ENCODE measurements at regions not wholly inside any gene's neighbourhood (a gene's known extent, or its start where the extent isn't known, plus 50 kb on each side); places are given as distances from the start of the nearest gene placed in this dataset.

DNA sequence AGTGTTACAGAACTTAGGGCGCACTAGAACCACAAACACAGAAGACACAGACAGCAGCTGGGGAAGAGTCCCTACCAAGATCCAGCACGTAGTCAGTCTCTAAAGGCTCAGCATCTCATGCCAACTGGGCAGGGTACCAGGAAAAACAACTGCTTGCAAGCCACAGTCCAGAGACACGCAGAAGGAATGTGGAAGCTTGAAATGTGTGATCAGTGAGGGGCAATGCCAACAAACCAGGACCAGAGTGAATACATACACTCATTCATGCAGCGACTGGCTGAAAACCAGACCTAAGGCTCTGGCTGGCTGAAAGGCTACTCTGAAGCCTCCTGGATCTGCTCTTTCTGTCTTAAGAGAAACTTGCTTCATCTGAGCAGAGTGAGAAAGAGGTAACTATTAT, 1484.8 kb downstream of the EFNB2 start:
- Histone ChIP-seq H3K9ac (ENCODE audit: low read length) (no peak overlapping the region), H3K27me3 (ENCODE audit: low read length) (no peaks in the 10 kb centered on the region), H3K4me3 (ENCODE audit: low read length) (no peak overlapping the region), H3K9me2 (replicated peaks; ENCODE audit: insufficient read depth, low read length) (no peaks in the 10 kb centered on the region), H3K4me1 (ENCODE audit: low read length) (no peaks in the 10 kb centered on the region), H3K9me3 (ENCODE audit: low read length) (peaks cover 39% of the 10 kb centered on the region), H3K4me2 (ENCODE audit: low read depth, low read length, poor library complexity, severe bottlenecking) (no peak overlapping the region), H4K20me1 (ENCODE audit: insufficient read depth, low read depth, low read length) (no peaks in the 10 kb centered on the region), H3K79me2 (ENCODE audit: low read length) (no peaks in the 10 kb centered on the region), H3K36me3 (ENCODE audit: insufficient read depth, low read length) (no peaks in the 10 kb centered on the region), H2AFZ (ENCODE audit: low read length) (no peak overlapping the region), H3K27ac (ENCODE audit: low read length) (no peak overlapping the region)
- DNase-seq, result no peak

DNA sequence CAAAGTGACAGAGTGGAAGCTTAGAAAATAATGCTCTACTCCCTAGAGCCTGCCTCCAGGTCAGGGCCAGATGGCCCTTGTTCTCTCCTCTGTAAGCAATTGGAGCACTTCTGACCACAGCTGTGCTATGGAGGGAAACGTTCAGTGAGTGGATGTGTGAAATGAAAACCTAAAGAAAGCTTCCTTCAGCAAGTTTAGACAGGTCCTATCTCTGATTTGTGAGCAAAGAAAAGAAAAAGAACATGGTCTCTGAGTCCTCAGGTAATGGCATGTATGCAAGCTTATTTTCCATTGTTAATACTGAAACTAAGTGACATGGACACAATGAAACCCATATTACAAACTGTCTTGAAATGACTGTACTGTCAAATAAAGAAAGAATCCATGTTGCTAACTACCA, 1486.8 kb downstream of the EFNB2 start:
- no peak overlapping the region for H2AFZ ChIP-seq (ENCODE audit: low read length)
- no peaks in the 10 kb centered on the region for H3K4me1 ChIP-seq (ENCODE audit: low read length)
- no peaks in the 10 kb centered on the region for H3K79me2 ChIP-seq (ENCODE audit: low read length)
- DNase-seq, result no peak
- peaks cover 44% of the 10 kb centered on the region for H3K9me3 ChIP-seq (ENCODE audit: low read length)
- H4K20me1 ChIP-seq (ENCODE audit: insufficient read depth, low read depth, low read length), result no peaks in the 10 kb centered on the region
- H3K27me3 ChIP-seq (ENCODE audit: low read length), result no peaks in the 10 kb centered on the region
- H3K36me3 ChIP-seq (ENCODE audit: insufficient read depth, low read length), result no peaks in the 10 kb centered on the region
- no peak overlapping the region for H3K4me3 ChIP-seq (ENCODE audit: low read length)
- no peaks in the 10 kb centered on the region for H3K9me2 ChIP-seq (replicated peaks; ENCODE audit: insufficient read depth, low read length)
- no peak overlapping the region for H3K4me2 ChIP-seq (ENCODE audit: low read depth, low read length, poor library complexity, severe bottlenecking)
- H3K9ac ChIP-seq (ENCODE audit: low read length), result no peak overlapping the region
- no peak overlapping the region for H3K27ac ChIP-seq (ENCODE audit: low read length)

DNA sequence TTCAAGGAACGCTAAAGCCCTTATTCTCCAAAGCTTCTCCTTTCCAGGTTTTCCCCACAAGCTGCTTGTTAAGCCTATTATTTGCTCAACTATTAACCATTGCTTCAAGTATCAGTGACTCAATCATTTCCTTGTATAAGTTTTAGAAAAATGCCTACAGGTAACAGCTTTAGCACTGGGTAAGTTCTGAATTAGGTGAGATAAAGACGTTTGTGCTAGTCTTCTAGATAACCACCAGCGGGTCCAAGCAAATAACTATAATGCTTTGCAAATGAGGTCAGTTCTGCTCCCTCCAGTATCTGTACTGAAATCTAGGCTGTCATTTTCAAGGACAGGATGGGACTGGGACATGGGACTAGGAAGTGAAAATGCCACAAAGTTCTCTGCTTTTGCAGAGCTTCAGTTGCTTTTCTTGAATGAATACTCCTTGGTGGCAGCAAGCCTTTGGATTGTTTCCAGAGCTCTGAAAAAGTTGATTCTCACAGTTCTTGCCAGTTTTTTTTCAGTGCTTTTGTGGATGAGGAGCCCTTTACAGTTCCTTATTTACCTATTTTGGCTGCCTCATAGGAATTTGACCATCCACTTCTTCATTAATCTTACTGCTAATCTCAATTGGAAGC, 1487.7 kb downstream of the EFNB2 start:
- Histone ChIP-seq H3K9me3 (ENCODE audit: low read length) (peaks cover 49% of the 10 kb centered on the region), H3K9me2 (replicated peaks; ENCODE audit: insufficient read depth, low read length) (no peaks in the 10 kb centered on the region)

DNA sequence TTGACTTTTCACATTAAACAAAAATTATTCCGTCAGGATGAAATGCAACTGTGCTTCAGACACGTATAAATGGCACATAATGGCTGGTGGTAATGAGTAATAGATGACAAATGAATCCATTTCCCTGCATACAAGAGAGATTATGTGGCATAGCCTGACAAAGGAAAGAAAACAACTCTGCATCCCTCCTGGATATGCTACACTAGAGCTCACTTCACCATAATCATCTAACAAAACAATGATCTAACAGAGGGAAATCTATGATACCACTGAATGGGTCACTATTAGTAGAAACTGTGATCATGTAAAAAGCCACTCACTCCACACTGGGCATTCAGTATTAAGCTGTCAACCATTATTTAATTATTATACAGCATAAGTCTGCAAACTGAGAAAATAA, 1498.4 kb downstream of the EFNB2 start:
- no peaks in the 10 kb centered on the region for H3K79me2 ChIP-seq (ENCODE audit: low read length)
- H4K20me1 ChIP-seq (ENCODE audit: insufficient read depth, low read depth, low read length), result no peaks in the 10 kb centered on the region
- DNase-seq, result no peak
- H3K9ac ChIP-seq (ENCODE audit: low read length), result no peak overlapping the region
- H3K9me2 ChIP-seq (replicated peaks; ENCODE audit: insufficient read depth, low read length), result no peaks in the 10 kb centered on the region
- no peak overlapping the region for H3K4me2 ChIP-seq (ENCODE audit: low read depth, low read length, poor library complexity, severe bottlenecking)
- no peaks in the 10 kb centered on the region for H3K36me3 ChIP-seq (ENCODE audit: insufficient read depth, low read length)
- no peak overlapping the region for H3K27ac ChIP-seq (ENCODE audit: low read length)
- H2AFZ ChIP-seq (ENCODE audit: low read length), result no peak overlapping the region
- no peak overlapping the region for H3K4me3 ChIP-seq (ENCODE audit: low read length)
- H3K27me3 ChIP-seq (ENCODE audit: low read length), result no peaks in the 10 kb centered on the region
- peaks cover 34% of the 10 kb centered on the region for H3K9me3 ChIP-seq (ENCODE audit: low read length)
- H3K4me1 ChIP-seq (ENCODE audit: low read length), result no peaks in the 10 kb centered on the region

More for the DNA sequence above, 1487.7 kb downstream of the EFNB2 start:
- H3K4me3 ChIP-seq (ENCODE audit: low read length), result no peak overlapping the region
- no peak overlapping the region for H3K27ac ChIP-seq (ENCODE audit: low read length)
- no peaks in the 10 kb centered on the region for H3K4me1 ChIP-seq (ENCODE audit: low read length)
- H4K20me1 ChIP-seq (ENCODE audit: insufficient read depth, low read depth, low read length), result no peaks in the 10 kb centered on the region
- no peak overlapping the region for H3K9ac ChIP-seq (ENCODE audit: low read length)
- no peak overlapping the region for H3K4me2 ChIP-seq (ENCODE audit: low read depth, low read length, poor library complexity, severe bottlenecking)
- no peak overlapping the region for H2AFZ ChIP-seq (ENCODE audit: low read length)
- H3K79me2 ChIP-seq (ENCODE audit: low read length), result no peaks in the 10 kb centered on the region
- DNase-seq, result no peak
- no peaks in the 10 kb centered on the region for H3K27me3 ChIP-seq (ENCODE audit: low read length)
- no peaks in the 10 kb centered on the region for H3K36me3 ChIP-seq (ENCODE audit: insufficient read depth, low read length)

DNA sequence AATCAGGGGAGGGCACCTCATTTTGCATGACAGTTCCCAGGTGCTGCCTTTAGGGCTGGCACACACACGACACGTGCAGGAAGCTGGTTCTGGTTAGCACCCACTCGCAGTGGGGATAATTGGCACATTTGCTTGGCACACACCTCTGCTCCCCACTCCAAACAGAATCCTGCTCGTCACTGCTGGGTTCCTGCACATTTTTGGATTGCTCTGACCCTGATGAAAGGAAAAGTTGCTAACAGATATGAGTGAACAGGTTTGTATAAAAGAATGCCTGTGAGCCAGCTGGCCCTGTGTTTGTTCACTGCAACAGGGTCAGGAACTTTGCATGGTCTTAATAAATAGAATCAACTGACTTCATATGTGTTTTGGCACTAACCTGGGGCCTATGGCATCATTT, 1500.4 kb downstream of the EFNB2 start:
- no peak for DNase-seq
- Histone ChIP-seq H3K27me3 (ENCODE audit: low read length) (no peaks in the 10 kb centered on the region), H2AFZ (ENCODE audit: low read length) (no peak overlapping the region)

DNA sequence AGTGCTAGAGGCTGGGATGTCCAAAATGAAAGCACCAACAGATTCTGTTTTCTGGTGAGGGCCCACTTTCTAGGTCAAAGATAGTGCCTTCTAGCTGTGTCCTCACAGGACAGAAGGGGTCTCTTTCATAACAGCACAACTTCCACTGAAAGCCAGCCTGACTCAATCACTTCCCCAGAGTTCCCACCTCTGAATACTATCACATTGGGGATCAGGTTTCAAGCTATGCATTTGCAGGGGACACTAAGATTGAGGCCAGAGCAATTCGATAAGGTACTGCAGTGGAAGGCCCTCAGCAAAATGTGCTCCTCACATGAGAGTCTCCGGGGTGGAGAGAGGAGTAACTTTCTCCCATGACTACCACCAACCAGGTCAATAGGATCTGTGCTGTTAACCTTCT, 1501.5 kb downstream of the EFNB2 start:
- H4K20me1 ChIP-seq (ENCODE audit: insufficient read depth, low read depth, low read length), result no peaks in the 10 kb centered on the region
- H3K27ac ChIP-seq (ENCODE audit: low read length), result no peak overlapping the region
- peaks cover 17% of the 10 kb centered on the region for H3K9me3 ChIP-seq (ENCODE audit: low read length)
- no peak for DNase-seq
- no peaks in the 10 kb centered on the region for H3K9me2 ChIP-seq (replicated peaks; ENCODE audit: insufficient read depth, low read length)
- no peaks in the 10 kb centered on the region for H3K36me3 ChIP-seq (ENCODE audit: insufficient read depth, low read length)
- H3K9ac ChIP-seq (ENCODE audit: low read length), result no peak overlapping the region
- no peaks in the 10 kb centered on the region for H3K27me3 ChIP-seq (ENCODE audit: low read length)
- H3K4me3 ChIP-seq (ENCODE audit: low read length), result no peak overlapping the region
- no peaks in the 10 kb centered on the region for H3K79me2 ChIP-seq (ENCODE audit: low read length)
- H3K4me2 ChIP-seq (ENCODE audit: low read depth, low read length, poor library complexity, severe bottlenecking), result no peak overlapping the region
- H3K4me1 ChIP-seq (ENCODE audit: low read length), result no peaks in the 10 kb centered on the region
- no peak overlapping the region for H2AFZ ChIP-seq (ENCODE audit: low read length)

More for the DNA sequence above, 1500.4 kb downstream of the EFNB2 start:
- Histone ChIP-seq H3K4me1 (ENCODE audit: low read length) (no peaks in the 10 kb centered on the region), H3K9me2 (replicated peaks; ENCODE audit: insufficient read depth, low read length) (no peaks in the 10 kb centered on the region), H3K79me2 (ENCODE audit: low read length) (no peaks in the 10 kb centered on the region), H4K20me1 (ENCODE audit: insufficient read depth, low read depth, low read length) (no peaks in the 10 kb centered on the region), H3K36me3 (ENCODE audit: insufficient read depth, low read length) (no peaks in the 10 kb centered on the region), H3K4me3 (ENCODE audit: low read length) (no peak overlapping the region), H3K4me2 (ENCODE audit: low read depth, low read length, poor library complexity, severe bottlenecking) (no peak overlapping the region), H3K9ac (ENCODE audit: low read length) (no peak overlapping the region), H3K9me3 (ENCODE audit: low read length) (peaks cover 27% of the 10 kb centered on the region), H3K27ac (ENCODE audit: low read length) (no peak overlapping the region)

DNA sequence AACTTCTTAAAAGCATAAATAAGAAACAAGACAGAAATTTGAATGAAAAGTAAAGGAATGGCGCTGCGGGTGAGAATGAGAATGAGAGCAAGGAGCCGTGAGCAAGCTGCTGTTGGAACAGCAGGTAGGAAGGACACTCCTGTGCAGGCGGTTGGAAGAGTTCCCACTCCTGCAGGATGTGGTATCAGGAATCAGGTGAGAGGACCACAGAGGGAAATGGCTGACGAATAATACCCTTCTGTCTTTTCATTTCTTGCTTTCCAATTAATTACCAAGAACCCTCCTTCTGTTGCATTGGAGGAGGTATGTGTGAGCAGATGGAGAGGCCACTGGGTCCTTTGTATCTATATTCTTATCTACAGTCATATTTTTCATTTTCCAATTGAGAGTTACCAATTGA, 1504.2 kb downstream of the EFNB2 start:
- Histone ChIP-seq H4K20me1 (ENCODE audit: insufficient read depth, low read depth, low read length) (no peaks in the 10 kb centered on the region), H2AFZ (ENCODE audit: low read length) (no peak overlapping the region), H3K9ac (ENCODE audit: low read length) (no peak overlapping the region)

DNA sequence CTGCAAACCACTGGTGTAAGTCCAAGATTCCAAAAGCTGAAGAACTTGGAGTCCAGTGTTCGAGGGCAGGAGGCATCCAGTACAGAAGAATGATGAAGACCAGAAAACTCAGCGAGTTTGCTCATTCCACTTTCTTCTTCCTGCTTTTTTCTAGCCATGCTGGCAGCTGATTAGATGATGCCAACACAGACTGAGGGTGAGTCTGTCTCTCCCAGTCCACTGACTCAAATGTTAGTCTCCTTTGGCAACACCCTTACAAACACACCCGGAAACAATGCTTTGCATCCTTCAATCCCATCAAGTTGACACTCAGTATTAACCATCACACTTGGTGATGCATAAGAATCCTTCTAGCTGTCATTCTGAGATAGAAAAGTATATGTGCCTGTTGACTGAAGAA, 1504.6 kb downstream of the EFNB2 start:
- Histone ChIP-seq H3K27me3 (ENCODE audit: low read length) (no peaks in the 10 kb centered on the region), H3K79me2 (ENCODE audit: low read length) (no peaks in the 10 kb centered on the region), H4K20me1 (ENCODE audit: insufficient read depth, low read depth, low read length) (no peaks in the 10 kb centered on the region), H3K9ac (ENCODE audit: low read length) (no peak overlapping the region), H3K27ac (ENCODE audit: low read length) (no peak overlapping the region), H3K9me2 (replicated peaks; ENCODE audit: insufficient read depth, low read length) (no peaks in the 10 kb centered on the region), H3K36me3 (ENCODE audit: insufficient read depth, low read length) (no peaks in the 10 kb centered on the region), H3K4me3 (ENCODE audit: low read length) (no peak overlapping the region), H3K9me3 (ENCODE audit: low read length) (peaks cover 15% of the 10 kb centered on the region), H3K4me2 (ENCODE audit: low read depth, low read length, poor library complexity, severe bottlenecking) (no peak overlapping the region), H2AFZ (ENCODE audit: low read length) (no peak overlapping the region), H3K4me1 (ENCODE audit: low read length) (no peaks in the 10 kb centered on the region)
- DNase-seq, result no peak

More for the DNA sequence above, 1504.2 kb downstream of the EFNB2 start:
- H3K27ac ChIP-seq (ENCODE audit: low read length), result no peak overlapping the region
- H3K4me3 ChIP-seq (ENCODE audit: low read length), result no peak overlapping the region
- no peak overlapping the region for H3K4me2 ChIP-seq (ENCODE audit: low read depth, low read length, poor library complexity, severe bottlenecking)
- peaks cover 19% of the 10 kb centered on the region for H3K9me3 ChIP-seq (ENCODE audit: low read length)
- no peaks in the 10 kb centered on the region for H3K27me3 ChIP-seq (ENCODE audit: low read length)
- DNase-seq, result no peak
- H3K4me1 ChIP-seq (ENCODE audit: low read length), result no peaks in the 10 kb centered on the region
- no peaks in the 10 kb centered on the region for H3K9me2 ChIP-seq (replicated peaks; ENCODE audit: insufficient read depth, low read length)
- H3K36me3 ChIP-seq (ENCODE audit: insufficient read depth, low read length), result no peaks in the 10 kb centered on the region
- H3K79me2 ChIP-seq (ENCODE audit: low read length), result no peaks in the 10 kb centered on the region

DNA sequence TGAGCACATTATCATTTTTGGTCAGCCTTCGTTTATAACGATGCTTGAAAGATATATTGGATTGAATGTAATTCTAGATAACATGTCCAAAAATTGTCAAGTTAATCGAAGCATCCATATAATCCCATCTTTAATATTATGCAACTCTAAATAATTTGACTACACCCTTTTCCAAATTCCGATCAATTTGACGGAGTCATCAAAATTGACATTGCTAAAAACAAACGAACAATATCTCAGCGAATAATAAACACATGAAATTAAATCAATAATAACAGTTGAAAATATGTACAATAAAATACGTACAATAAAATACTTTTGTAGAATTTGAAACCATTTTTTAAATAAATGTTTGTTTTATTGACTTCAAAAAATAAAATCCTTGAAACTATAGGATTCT, 1516.4 kb downstream of the EFNB2 start:
- no peaks in the 10 kb centered on the region for H3K27me3 ChIP-seq (ENCODE audit: low read length)
- no peak overlapping the region for H2AFZ ChIP-seq (ENCODE audit: low read length)
- no peaks in the 10 kb centered on the region for H3K4me1 ChIP-seq (ENCODE audit: low read length)
- no peak overlapping the region for H3K27ac ChIP-seq (ENCODE audit: low read length)
- no peaks in the 10 kb centered on the region for H4K20me1 ChIP-seq (ENCODE audit: insufficient read depth, low read depth, low read length)
- H3K9me2 ChIP-seq (replicated peaks; ENCODE audit: insufficient read depth, low read length), result no peaks in the 10 kb centered on the region
- H3K79me2 ChIP-seq (ENCODE audit: low read length), result no peaks in the 10 kb centered on the region
- H3K4me2 ChIP-seq (ENCODE audit: low read depth, low read length, poor library complexity, severe bottlenecking), result no peak overlapping the region
- H3K9me3 ChIP-seq (ENCODE audit: low read length), result peaks cover 20% of the 10 kb centered on the region
- H3K36me3 ChIP-seq (ENCODE audit: insufficient read depth, low read length), result no peaks in the 10 kb centered on the region
- no peak for DNase-seq
- no peak overlapping the region for H3K4me3 ChIP-seq (ENCODE audit: low read length)
- no peak overlapping the region for H3K9ac ChIP-seq (ENCODE audit: low read length)
